HepG2 (cell line): ENCODE measurements at regions not wholly inside any gene's neighbourhood (a gene's known extent, or its start where the extent isn't known, plus 50 kb on each side); places are given as distances from the start of the nearest gene placed in this dataset.

ENCODE experiments used
- ATAC-seq: fragments of 200-7000 bp; cut with Tn5 transposase; 3 replicates; pipeline ENCODE4 v1.9.1; 2020; ENCODE audit warnings: mild to moderate bottlenecking, moderate library complexity
- BruUV-seq: library from RNA; stranded (reverse); fragments of 400-500 nt; replicated peaks from 2 replicates; lab custom pipeline; 2021; lab: Mats Ljungman, UMichigan
- CTCF ChIA-PET: fragments of 300-600 bp; formaldehyde crosslinking; extraction: SDS; loops from one replicate; lab custom pipeline; 2021; ENCODE audit warnings: low total read pairs, inconsistent platforms, low intra/inter-chr PET ratio; lab: Yijun Ruan, JAX
- POLR2A ChIA-PET: fragments of 350-600 bp; sonication (Branson Sonifier 250); formaldehyde crosslinking; loops from one replicate; lab custom pipeline; 2020; ENCODE audit warnings: antibody characterized with exemption, inconsistent platforms; lab: Yijun Ruan, JAX
- DNase-seq: peaks from one replicate; pipeline ENCODE4 v3.0.0-alpha.2; 2015; ENCODE audit warnings: low spot score
- FAIRE-seq: peaks from 3 replicates; lab custom pipeline; 2011; peaks lifted over from hg19 to GRCh38; lab: Jason Lieb, UNC
- H2AFZ ChIP-seq: one replicate; pipeline ENCODE4 v1.6.1; 2011; ENCODE audit warnings: low read length, inconsistent platforms
- H3K27ac ChIP-seq: fragments of 300-600 bp; 3 replicates; pipeline ENCODE4 v1.8.0; 2011; ENCODE audit warnings: mixed run types, mild to moderate bottlenecking, mixed read lengths, low read length, inconsistent platforms; ENCODE audit not compliant: insufficient read depth; ENCODE audit errors: extremely low read length
- H3K27me3 ChIP-seq, 2 experiments: fragments of 200-600 bp in 1 of 2; 2 replicates in 1 of 2; 3 replicates in 1 of 2; pipeline versions ENCODE4 v1.6.0 to v1.8.0; 2011; ENCODE audit warnings: low read length in 2 of 2, mild to moderate bottlenecking in 2 of 2, moderate library complexity in 2 of 2, inconsistent platforms in 1 of 2; ENCODE audit not compliant: insufficient read depth in 2 of 2, control insufficient read depth in 1 of 2
- H3K36me3 ChIP-seq, 2 experiments: fragments of 200-600 bp in 1 of 2; replicated peaks in 1 of 2; 2 replicates in 1 of 2; 3 replicates in 1 of 2; pipeline versions ENCODE4 v1.5.1 to v1.8.0; 2011; ENCODE audit warnings: low read length in 2 of 2, inconsistent platforms in 1 of 2; ENCODE audit not compliant: insufficient read depth in 2 of 2, control insufficient read depth in 1 of 2
- H3K4me1 ChIP-seq: 2 replicates; pipeline ENCODE4 v1.5.1; 2012; ENCODE audit warnings: low read length, inconsistent platforms; ENCODE audit not compliant: insufficient read depth
- H3K4me2 ChIP-seq: 2 replicates; pipeline ENCODE4 v1.6.0; 2011; ENCODE audit warnings: low read depth, low read length, inconsistent platforms
- H3K4me3 ChIP-seq, 3 experiments: fragments of 200-600 bp in 1 of 3; sonication (generic), shearing (Covaris generic) in 1 of 3; replicated peaks in 1 of 3; 2 replicates each; pipeline ENCODE4 v1.5.1; 2011 to 2016; ENCODE audit warnings: low read length in 3 of 3, inconsistent platforms in 2 of 3, low read depth in 2 of 3, mild to moderate bottlenecking in 2 of 3, control low read depth in 1 of 3, mixed read lengths in 1 of 3; ENCODE audit not compliant: insufficient read depth in 1 of 3
- H3K79me2 ChIP-seq: one replicate; pipeline ENCODE4 v1.6.1; 2011; ENCODE audit warnings: low read length, inconsistent platforms; ENCODE audit not compliant: insufficient read depth
- H3K9ac ChIP-seq: 2 replicates; pipeline ENCODE4 v1.6.0; 2011; ENCODE audit warnings: mild to moderate bottlenecking, low read depth, low read length, inconsistent platforms; ENCODE audit not compliant: insufficient read depth
- H3K9me3 ChIP-seq: 2 replicates; pipeline ENCODE4 v1.5.1; 2012; ENCODE audit warnings: mild to moderate bottlenecking, low read length
- H4K20me1 ChIP-seq: 2 replicates; pipeline ENCODE4 v1.6.0; 2011; ENCODE audit warnings: inconsistent platforms, mild to moderate bottlenecking, low read length, moderate library complexity; ENCODE audit not compliant: insufficient read depth
- ELF4 ChIP-seq: sonication (generic); formaldehyde crosslinking; IDR thresholded peaks from 2 replicates; pipeline ENCODE4 v1.5.0; 2020; ENCODE audit warnings: missing genetic modification reagents, mild to moderate bottlenecking, moderate library complexity, borderline replicate concordance
- ISL2 ChIP-seq: sonication (generic); formaldehyde crosslinking; IDR thresholded peaks from 2 replicates; pipeline ENCODE4 v1.5.0; 2020; ENCODE audit warnings: missing genetic modification reagents
- NBN ChIP-seq: fragments of 450-650 bp; conservative IDR thresholded peaks from 2 replicates; pipeline ENCODE4 v1.6.1; 2017
- PCBP1 ChIP-seq: fragments of 200-400 bp; formaldehyde crosslinking; IDR thresholded peaks from 2 replicates; pipeline ENCODE4 v1.6.1; 2017; ENCODE audit warnings: mild to moderate bottlenecking, low read depth, low read length, borderline replicate concordance
- ZNF441 ChIP-seq: sonication (generic); formaldehyde crosslinking; IDR thresholded peaks from 2 replicates; pipeline ENCODE4 v1.7.0; 2021; ENCODE audit warnings: missing genetic modification reagents, borderline replicate concordance
- WGBS: methylation state at CpG from one replicate; pipeline ENCODE4 v1.1.6; 2017; ENCODE audit warnings: low lambda C conversion rate; 5-methylcytosine and 5-hydroxymethylcytosine counted together
- in situ Hi-C: cut with HindIII; loops from 2 replicates; pipeline ENCODE4 v1.10.0; 2017; ENCODE audit warnings: low pct_unique_long_range_greater_than_20kb; ENCODE audit not compliant: extremely low pct_ligation_motif_present
- intact Hi-C: fragments of 100-400 bp; cut with micrococcal nuclease; formaldehyde crosslinking; loops from one replicate; pipeline ENCODE4 v1.10.0; 2022; ENCODE audit not compliant: unreplicated experiment
- TF ChIP-seq, protein P1 (sequence below): sonication (generic); formaldehyde crosslinking; IDR thresholded peaks from 2 replicates; pipeline ENCODE4 v1.8.1; 2023; ENCODE audit warnings: missing genetic modification reagents, inconsistent platforms, borderline replicate concordance
- TF ChIP-seq, protein P2 (sequence below): IDR thresholded peaks from 2 replicates; pipeline ENCODE4 v1.6.1; 2016; ENCODE audit warnings: missing compliant biosample characterization, missing genetic modification reagents, borderline replicate concordance
- TF ChIP-seq, protein P3 (sequence below): sonication (generic); formaldehyde crosslinking; IDR thresholded peaks from 2 replicates; pipeline ENCODE4 v1.9.0; 2021; ENCODE audit warnings: missing genetic modification reagents, borderline replicate concordance

DNA sequence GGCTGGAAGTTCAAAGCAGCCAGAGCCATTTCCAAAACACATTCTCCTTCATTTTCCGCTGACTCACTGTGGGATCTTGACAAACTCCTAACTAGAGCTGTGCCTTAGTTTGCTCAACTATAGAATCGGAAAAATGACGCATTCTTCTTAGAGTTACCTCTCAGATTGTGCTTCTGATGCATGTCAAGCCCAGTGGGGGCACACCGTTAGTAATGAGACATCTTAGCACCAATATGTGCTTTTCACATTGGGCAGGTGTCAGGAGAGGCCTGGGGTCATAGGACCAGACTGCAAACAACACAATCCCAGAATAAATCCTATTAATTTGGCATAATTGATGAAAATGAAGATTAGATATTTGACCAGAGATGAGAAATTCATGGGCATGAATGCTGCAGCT, 71.3 kb upstream of the UBE3A start:
- ChIA-PET POLR2A (no interaction called here), CTCF (no interaction called here)
- BruUV-seq: no TSS peak
- TF ChIP-seq, protein P1, sequence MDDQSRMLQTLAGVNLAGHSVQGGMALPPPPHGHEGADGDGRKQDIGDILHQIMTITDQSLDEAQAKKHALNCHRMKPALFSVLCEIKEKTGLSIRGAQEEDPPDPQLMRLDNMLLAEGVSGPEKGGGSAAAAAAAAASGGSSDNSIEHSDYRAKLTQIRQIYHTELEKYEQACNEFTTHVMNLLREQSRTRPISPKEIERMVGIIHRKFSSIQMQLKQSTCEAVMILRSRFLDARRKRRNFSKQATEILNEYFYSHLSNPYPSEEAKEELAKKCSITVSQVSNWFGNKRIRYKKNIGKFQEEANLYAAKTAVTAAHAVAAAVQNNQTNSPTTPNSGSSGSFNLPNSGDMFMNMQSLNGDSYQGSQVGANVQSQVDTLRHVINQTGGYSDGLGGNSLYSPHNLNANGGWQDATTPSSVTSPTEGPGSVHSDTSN (CRISPR knock-in tag): no peak
- no peak for TF ChIP-seq ISL2 (CRISPR knock-in tag)
- no peak for TF ChIP-seq NBN
- no peak for TF ChIP-seq ELF4 (CRISPR knock-in tag)
- TF ChIP-seq ZNF441 (CRISPR knock-in tag): no peak
- TF ChIP-seq, protein P2, sequence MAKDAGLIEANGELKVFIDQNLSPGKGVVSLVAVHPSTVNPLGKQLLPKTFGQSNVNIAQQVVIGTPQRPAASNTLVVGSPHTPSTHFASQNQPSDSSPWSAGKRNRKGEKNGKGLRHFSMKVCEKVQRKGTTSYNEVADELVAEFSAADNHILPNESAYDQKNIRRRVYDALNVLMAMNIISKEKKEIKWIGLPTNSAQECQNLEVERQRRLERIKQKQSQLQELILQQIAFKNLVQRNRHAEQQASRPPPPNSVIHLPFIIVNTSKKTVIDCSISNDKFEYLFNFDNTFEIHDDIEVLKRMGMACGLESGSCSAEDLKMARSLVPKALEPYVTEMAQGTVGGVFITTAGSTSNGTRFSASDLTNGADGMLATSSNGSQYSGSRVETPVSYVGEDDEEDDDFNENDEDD (CRISPR knock-in tag): no peak
- no peak for TF ChIP-seq PCBP1
- TF ChIP-seq, protein P3, sequence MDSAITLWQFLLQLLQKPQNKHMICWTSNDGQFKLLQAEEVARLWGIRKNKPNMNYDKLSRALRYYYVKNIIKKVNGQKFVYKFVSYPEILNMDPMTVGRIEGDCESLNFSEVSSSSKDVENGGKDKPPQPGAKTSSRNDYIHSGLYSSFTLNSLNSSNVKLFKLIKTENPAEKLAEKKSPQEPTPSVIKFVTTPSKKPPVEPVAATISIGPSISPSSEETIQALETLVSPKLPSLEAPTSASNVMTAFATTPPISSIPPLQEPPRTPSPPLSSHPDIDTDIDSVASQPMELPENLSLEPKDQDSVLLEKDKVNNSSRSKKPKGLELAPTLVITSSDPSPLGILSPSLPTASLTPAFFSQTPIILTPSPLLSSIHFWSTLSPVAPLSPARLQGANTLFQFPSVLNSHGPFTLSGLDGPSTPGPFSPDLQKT (CRISPR knock-in tag): no peak
- no peaks in the 10 kb centered on the region for H3K36me3 ChIP-seq
- no peak overlapping the region for H3K4me2 ChIP-seq
- H3K4me3 ChIP-seq: no peak overlapping the region
- H3K9ac ChIP-seq: no peak overlapping the region
- no peaks in the 10 kb centered on the region for H4K20me1 ChIP-seq
- no peak for DNase-seq
- no peak overlapping the region for H3K27ac ChIP-seq
- H3K4me1 ChIP-seq: no peaks in the 10 kb centered on the region
- H3K79me2 ChIP-seq: no peaks in the 10 kb centered on the region
- ATAC-seq: no peak
- WGBS: 27% methylated on average over 4 of the region's 4 CpGs
- intact Hi-C loops (no loop called here), in situ Hi-C loops (loop anchor here (10.0 to 25.0 kb wide), 3 partner anchors 205 to 752 kb away; no protein-coding TSS in a partner anchor)
- no peak for FAIRE-seq
- H3K27me3 ChIP-seq: no peaks in the 10 kb centered on the region
- no peak overlapping the region for H2AFZ ChIP-seq
- no peaks in the 10 kb centered on the region for H3K9me3 ChIP-seq
